Right lobe of liver (tissue), 6 donors: ENCODE measurements at regions not wholly inside any gene's neighbourhood (a gene's known extent, or its start where the extent isn't known, plus 50 kb on each side); places are given as distances from the start of the nearest gene placed in this dataset.
A peak's percentile ranks its signal among the peaks of the same experiment; 100 is the strongest.

ENCODE experiments used
- ATAC-seq, 4 donors: fragments of 200-7000 bp; cut with Tn5 transposase; one replicate each; pipeline ENCODE4 v1.9.1; 2020; ENCODE audit warnings: mild to moderate bottlenecking in 4 of 4, moderate library complexity in 4 of 4
- DNase-seq, 3 donors: peaks; one replicate each; pipeline ENCODE4 v3.0.0-alpha.2; 2020
- H3K27ac ChIP-seq, 3 donors: fragments of 200-600 bp; one replicate each; pipeline ENCODE4 v1.8.0; 2022
- H3K27me3 ChIP-seq, 2 donors: fragments of 200-600 bp; one replicate each; pipeline ENCODE4 v1.8.0; 2022
- H3K36me3 ChIP-seq, 4 donors: fragments of 200-600 bp; sonication (generic) in 1 of 4; one replicate each; pipeline versions ENCODE4 v1.5.1 to v1.8.0; 2017 to 2022; ENCODE audit warnings: control low read depth in 1 of 4
- H3K4me1 ChIP-seq, 4 donors: fragments of 200-600 bp; sonication (generic) in 1 of 4; one replicate each; pipeline versions ENCODE4 v1.5.1 to v1.8.0; 2017 to 2022; ENCODE audit warnings: control low read depth in 1 of 4
- H3K4me3 ChIP-seq, 3 donors: fragments of 200-600 bp; one replicate each; pipeline ENCODE4 v1.8.0; 2022
- H3K9me3 ChIP-seq, 4 donors: fragments of 200-600 bp; sonication (generic) in 1 of 4; one replicate each; pipeline versions ENCODE4 v1.5.1 to v1.8.0; 2017 to 2022; ENCODE audit warnings: control low read depth in 1 of 4
- CTCF ChIP-seq, 4 donors: fragments of 200-600 bp in 3 of 4; fragments of 450-650 bp in 1 of 4; IDR thresholded peaks; one replicate each; pipeline versions ENCODE4 v1.5.1 to v1.8.0; 2016 to 2022; ENCODE audit warnings: antibody characterized with exemption in 4 of 4, mild to moderate bottlenecking in 2 of 4
- POLR2A ChIP-seq: fragments of 450-650 bp; IDR thresholded peaks from one replicate; pipeline ENCODE4 v1.6.1; 2017; ENCODE audit warnings: antibody characterized with exemption, mild to moderate bottlenecking
- WGBS: methylation state at CpG from one replicate; pipeline ENCODE4 v1.1.6; 2018; ENCODE audit warnings: low coverage, low lambda C conversion rate; ENCODE audit not compliant: insufficient coverage; ENCODE audit errors: missing lambda C conversion rate; 5-methylcytosine and 5-hydroxymethylcytosine counted together
- intact Hi-C, 2 donors: fragments of 100-400 bp; cut with DNase I; formaldehyde crosslinking; loops; one replicate each; pipeline versions ENCODE4 v1.11.2 to v1.14.1; 2022
- donor health status: DM: no; HTN: yes; CAD: no.
- donor health status: DM: no; HTN: no; CAD: no.
- donor health status: DM: no; HTN: no; CAD: no.
- donor health status: DM: no; HTN: yes; CAD: no.
- donor health status: DM: no; HTN: yes; CAD: no.

- Histone ChIP-seq H3K36me3 (no peaks in the 10 kb centered on the region), H3K27me3 (no peaks in the 10 kb centered on the region), H3K9me3 (no peaks in the 10 kb centered on the region), H3K4me1 (peaks cover 0 to 7% (median 2%) of the 10 kb centered on the region in 4 donors), H3K27ac (no peak overlapping the region), H3K4me3 (no peak overlapping the region)
- ATAC-seq (peak in 1 of 4 donors; percentile 25), DNase-seq (no peak)
- intact Hi-C loops = no loop called here
- no peak for TF ChIP-seq POLR2A
- TF ChIP-seq CTCF (IDR thresholded peaks at IDR 0.05) = no peak
Observed at GRCh38 chr1:88168126-88168525, 515.9 kb upstream of the PKN2 start.

GRCh38 chr1:88169139-88169538, 514.9 kb upstream of the PKN2 start:
- Histone ChIP-seq H3K4me3 (no peak overlapping the region), H3K9me3 (no peaks in the 10 kb centered on the region), H3K27ac (no peak overlapping the region), H3K27me3 (no peaks in the 10 kb centered on the region), H3K4me1 (peaks cover 0 to 7% (median 2%) of the 10 kb centered on the region in 4 donors), H3K36me3 (no peaks in the 10 kb centered on the region)
- ATAC-seq (peak; percentile 39 to 79 (median 59)), DNase-seq (no peak)
- intact Hi-C loops = no loop called here
- TF ChIP-seq POLR2A (no peak), CTCF (IDR thresholded peaks at IDR 0.05) (no peak)
- 38% methylated on average over 3 of the region's 3 CpGs for WGBS

DNA sequence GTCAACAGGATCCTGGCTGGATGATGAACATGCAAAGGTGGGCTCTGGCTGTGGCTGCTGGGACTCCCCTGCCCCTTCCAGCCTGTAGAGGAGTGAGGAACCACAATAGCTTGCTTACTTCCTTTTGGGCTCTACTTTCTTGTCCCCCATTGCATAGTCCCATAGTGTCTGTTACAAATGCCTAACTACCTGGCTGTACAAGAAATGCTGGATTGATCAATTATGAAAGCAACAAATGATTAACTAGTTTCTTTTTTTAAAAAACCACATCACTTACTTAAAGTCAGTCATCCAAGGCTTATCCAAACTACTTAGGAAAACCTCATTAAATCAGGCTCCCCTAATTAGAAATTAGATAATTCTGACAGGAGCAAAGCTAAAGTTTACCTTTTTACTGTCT, 514.1 kb upstream of the PKN2 start:
- Histone ChIP-seq H3K9me3 (no peaks in the 10 kb centered on the region), H3K27me3 (no peaks in the 10 kb centered on the region), H3K36me3 (no peaks in the 10 kb centered on the region), H3K27ac (no peak overlapping the region), H3K4me1 (peaks cover 0 to 13% (median 3%) of the 10 kb centered on the region in 4 donors), H3K4me3 (no peak overlapping the region)
- ATAC-seq = peak; percentile 45 to 73 (median 62)
- intact Hi-C loops = no loop called here
- no peak for DNase-seq
- TF ChIP-seq CTCF (IDR thresholded peaks at IDR 0.05) (no peak), POLR2A (peak; percentile 25)

DNA sequence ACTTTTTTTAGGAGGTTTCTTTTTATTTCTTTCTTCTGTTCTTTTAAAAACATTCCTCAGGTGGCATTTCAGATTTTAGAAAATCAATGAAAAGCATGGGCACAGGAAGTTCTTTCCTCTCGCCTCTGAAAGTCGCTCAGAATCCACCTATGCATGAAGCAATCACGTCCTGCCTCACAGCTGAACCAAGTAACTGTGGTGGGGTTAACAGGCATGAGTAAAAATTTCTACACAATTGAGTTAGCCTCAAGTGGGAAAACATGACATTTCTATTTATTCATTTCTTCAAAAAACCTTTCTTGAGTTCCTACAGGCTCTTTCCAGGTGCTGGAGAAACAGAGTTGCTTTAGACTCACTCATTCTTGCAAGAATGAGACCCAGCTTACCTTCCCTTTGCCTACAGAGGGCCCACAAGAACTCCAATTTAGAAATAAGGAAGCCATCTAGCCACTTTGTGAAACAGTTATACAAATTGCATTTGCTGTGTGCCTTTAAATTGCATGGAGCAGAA, 508.9 kb upstream of the PKN2 start:
- WGBS = 31% methylated on average over 3 of the region's 3 CpGs
- TF ChIP-seq CTCF (IDR thresholded peaks at IDR 0.05) (no peak), POLR2A (no peak)
- DNase-seq (no peak), ATAC-seq (peak; percentile 47 to 70 (median 55))
- Histone ChIP-seq H3K27ac (peak overlapping the region; percentile 70 to 86 (median 80)), H3K9me3 (no peaks in the 10 kb centered on the region), H3K27me3 (no peaks in the 10 kb centered on the region), H3K36me3 (no peaks in the 10 kb centered on the region), H3K4me3 (peak overlapping the region in 2 of 3 donors; percentile 40 to 43), H3K4me1 (peaks cover 0 to 26% (median 4%) of the 10 kb centered on the region in 4 donors)
- intact Hi-C loops = no loop called here

DNA sequence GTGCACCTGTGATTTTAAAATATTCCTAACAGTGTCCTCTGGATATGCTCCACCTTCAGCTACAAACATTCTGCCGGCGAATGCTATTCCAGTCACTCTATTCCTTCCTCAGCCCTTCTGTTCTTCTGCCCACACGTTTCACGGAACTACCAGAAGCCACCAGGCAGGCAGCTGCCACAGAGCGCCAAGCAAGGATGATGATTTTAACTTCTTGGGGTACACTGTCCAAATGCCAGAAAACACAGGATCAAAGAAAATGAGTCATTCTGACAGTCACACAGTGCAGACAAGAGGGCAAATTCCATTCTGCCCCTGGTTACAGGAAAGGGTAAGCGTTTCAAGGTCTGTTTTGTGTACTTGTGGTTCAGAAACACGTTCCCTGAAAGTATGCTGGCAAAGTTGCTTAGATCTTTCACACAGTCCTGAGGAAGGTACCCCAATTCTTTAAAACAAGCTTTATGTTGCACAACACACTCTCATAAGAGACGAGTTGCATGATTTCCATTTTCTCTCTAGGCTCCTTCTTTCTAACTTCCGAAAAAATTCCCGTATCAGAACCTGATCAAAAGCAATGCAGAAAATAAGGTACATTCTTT, 508.3 kb upstream of the PKN2 start:
- Histone ChIP-seq H3K4me3 (peak overlapping the region in 2 of 3 donors; percentile 40 to 43), H3K27ac (peak overlapping the region; percentile 70 to 86 (median 80))

More for the DNA sequence above, 508.3 kb upstream of the PKN2 start:
- peak in 2 of 3 donors; percentile 59 to 66 for DNase-seq
- Histone ChIP-seq H3K9me3 (no peaks in the 10 kb centered on the region), H3K36me3 (no peaks in the 10 kb centered on the region), H3K27me3 (no peaks in the 10 kb centered on the region), H3K4me1 (peaks cover 0 to 28% (median 4%) of the 10 kb centered on the region in 4 donors)
- peak; percentile 72 to 89 (median 80) for ATAC-seq
- intact Hi-C loops = no loop called here
- 26% methylated on average over 10 of the region's 10 CpGs for WGBS
- TF ChIP-seq CTCF (IDR thresholded peaks at IDR 0.05) (no peak), POLR2A (no peak)
